Suprapubic skin (tissue), 4 donors: ENCODE measurements at regions not wholly inside any gene's neighbourhood (a gene's known extent, or its start where the extent isn't known, plus 50 kb on each side); places are given as distances from the start of the nearest gene placed in this dataset.

Experiments used
- DNase-seq, 2 donors: peaks; one replicate each; pipeline ENCODE4 v3.0.0-alpha.2; 2019; ENCODE audit warnings: low spot score in 2 of 2
- H3K27ac ChIP-seq: fragments of 200-600 bp; sonication (generic); one replicate; pipeline ENCODE4 v1.5.1; 2019
- H3K27me3 ChIP-seq: fragments of 200-600 bp; sonication (generic); one replicate; pipeline ENCODE4 v1.5.1; 2019
- H3K36me3 ChIP-seq: fragments of 200-600 bp; sonication (generic); one replicate; pipeline ENCODE4 v1.5.1; 2019
- H3K4me1 ChIP-seq: fragments of 200-600 bp; sonication (generic); one replicate; pipeline ENCODE4 v1.5.1; 2019
- H3K4me3 ChIP-seq: fragments of 200-600 bp; sonication (generic); one replicate; pipeline ENCODE4 v1.5.1; 2019; ENCODE audit warnings: mild to moderate bottlenecking
- H3K9me3 ChIP-seq: fragments of 200-600 bp; sonication (generic); one replicate; pipeline ENCODE4 v1.5.1; 2019
- CTCF ChIP-seq, 2 donors: fragments of 200-600 bp in 1 of 2; fragments of 450-650 bp in 1 of 2; sonication (generic) in 1 of 2; IDR thresholded peaks; one replicate each; pipeline ENCODE4 v1.5.1; 2016 to 2019; ENCODE audit warnings: antibody characterized with exemption in 2 of 2, mild to moderate bottlenecking in 1 of 2, moderate library complexity in 1 of 2
- EP300 ChIP-seq: sonication (generic); formaldehyde crosslinking; IDR thresholded peaks from one replicate; pipeline ENCODE4 v1.6.1; 2017; ENCODE audit warnings: antibody characterized with exemption
- POLR2A ChIP-seq, 2 donors: fragments of 450-650 bp; IDR thresholded peaks; one replicate each; pipeline ENCODE4 v1.6.1; 2017; ENCODE audit warnings: antibody characterized with exemption in 2 of 2, mild to moderate bottlenecking in 2 of 2, moderate library complexity in 2 of 2
- POLR2AphosphoS5 ChIP-seq, 3 donors: sonication (generic); formaldehyde crosslinking; IDR thresholded peaks; one replicate each; pipeline ENCODE4 v1.6.1; 2017; ENCODE audit warnings: antibody characterized with exemption in 3 of 3
- WGBS: methylation state at CpG from one replicate; pipeline ENCODE4 v1.1.5; 2018; 5-methylcytosine and 5-hydroxymethylcytosine counted together

- no peaks in the 10 kb centered on the region for H3K27me3 ChIP-seq
- TF ChIP-seq POLR2A (IDR thresholded peaks at IDR 0.05) (no peak), CTCF (IDR thresholded peaks at IDR 0.05) (no peak), POLR2AphosphoS5 (IDR thresholded peaks at IDR 0.05) (no peak), EP300 (no peak)
- DNase-seq: no peak
- no peaks in the 10 kb centered on the region for H3K4me1 ChIP-seq
- no peaks in the 10 kb centered on the region for H3K9me3 ChIP-seq
- H3K36me3 ChIP-seq: no peaks in the 10 kb centered on the region
- 63% methylated on average over 1 of the region's 1 CpG for WGBS
- no peak overlapping the region for H3K4me3 ChIP-seq
- no peak overlapping the region for H3K27ac ChIP-seq
Measured at GRCh38 chr12:43022838-43023237, 433.3 kb upstream of the PRICKLE1 start.

GRCh38 chr12:43015090-43015737, 425.7 kb upstream of the PRICKLE1 start:
- no peak overlapping the region for H3K4me3 ChIP-seq
- WGBS: 93% methylated on average over 4 of the region's 4 CpGs

GRCh38 chr12:43011383-43011926, 421.9 kb upstream of the PRICKLE1 start:
- Histone ChIP-seq H3K4me1 (no peaks in the 10 kb centered on the region), H3K27ac (no peak overlapping the region), H3K36me3 (no peaks in the 10 kb centered on the region), H3K9me3 (no peaks in the 10 kb centered on the region), H3K27me3 (no peaks in the 10 kb centered on the region), H3K4me3 (no peak overlapping the region)
- no peak for DNase-seq
- TF ChIP-seq CTCF (IDR thresholded peaks at IDR 0.05) (no peak), EP300 (no peak), POLR2AphosphoS5 (IDR thresholded peaks at IDR 0.05) (no peak), POLR2A (IDR thresholded peaks at IDR 0.05) (no peak)
- WGBS: 69% methylated on average over 2 of the region's 2 CpGs

More at GRCh38 chr12:43015090-43015737, 425.7 kb upstream of the PRICKLE1 start:
- Histone ChIP-seq H3K36me3 (no peaks in the 10 kb centered on the region), H3K4me1 (no peaks in the 10 kb centered on the region), H3K9me3 (no peaks in the 10 kb centered on the region), H3K27ac (no peak overlapping the region), H3K27me3 (no peaks in the 10 kb centered on the region)
- no peak for DNase-seq
- no peak for TF ChIP-seq CTCF (IDR thresholded peaks at IDR 0.05)
- TF ChIP-seq POLR2AphosphoS5 (IDR thresholded peaks at IDR 0.05): no peak
- no peak for TF ChIP-seq EP300
- no peak for TF ChIP-seq POLR2A (IDR thresholded peaks at IDR 0.05)

GRCh38 chr12:43009846-43010240, 420.3 kb upstream of the PRICKLE1 start:
- TF ChIP-seq EP300: no peak
- TF ChIP-seq POLR2AphosphoS5 (IDR thresholded peaks at IDR 0.05): no peak
- TF ChIP-seq POLR2A (IDR thresholded peaks at IDR 0.05): no peak
- TF ChIP-seq CTCF (IDR thresholded peaks at IDR 0.05): no peak
- Histone ChIP-seq H3K9me3 (no peaks in the 10 kb centered on the region), H3K4me3 (no peak overlapping the region), H3K27ac (no peak overlapping the region), H3K36me3 (no peaks in the 10 kb centered on the region), H3K27me3 (no peaks in the 10 kb centered on the region), H3K4me1 (no peaks in the 10 kb centered on the region)
- no peak for DNase-seq

- TF ChIP-seq POLR2AphosphoS5 (IDR thresholded peaks at IDR 0.05) (no peak), POLR2A (IDR thresholded peaks at IDR 0.05) (no peak), CTCF (IDR thresholded peaks at IDR 0.05) (no peak), EP300 (no peak)
- Histone ChIP-seq H3K4me1 (no peaks in the 10 kb centered on the region), H3K27ac (no peak overlapping the region), H3K36me3 (no peaks in the 10 kb centered on the region), H3K4me3 (no peak overlapping the region), H3K27me3 (no peaks in the 10 kb centered on the region), H3K9me3 (no peaks in the 10 kb centered on the region)
- no peak for DNase-seq
- WGBS: 75% methylated on average over 2 of the region's 2 CpGs
Measured at GRCh38 chr12:43008953-43009845, 419.7 kb upstream of the PRICKLE1 start.
